Hepatocyte (in vitro differentiated cells): ENCODE measurements at regions not wholly inside any gene's neighbourhood (a gene's known extent, or its start where the extent isn't known, plus 50 kb on each side); places are given as distances from the start of the nearest gene placed in this dataset.

ENCODE experiments used
- CTCF ChIP-seq: fragments of 200-600 bp; sonication (generic); IDR thresholded peaks from 2 replicates; pipeline ENCODE4 v1.5.1; 2016; ENCODE audit warnings: antibody characterized with exemption, mild to moderate bottlenecking; ENCODE audit not compliant: poor library complexity
- EZH2 ChIP-seq: fragments of 200-600 bp; sonication (generic); IDR thresholded peaks from 2 replicates; pipeline ENCODE4 v1.6.1; 2016; ENCODE audit warnings: antibody characterized with exemption, mild to moderate bottlenecking, borderline replicate concordance

- TF ChIP-seq CTCF, result no peak
- no peak for TF ChIP-seq EZH2
These were observed 135.4 kb downstream of the HMHB1 start for GRCh38 chr5:143947313-143947712.
